ENCODE measurements at regions not wholly inside any gene's neighbourhood (a gene's known extent, or its start where the extent isn't known, plus 50 kb on each side); places are given as distances from the start of the nearest gene placed in this dataset.

DNA sequence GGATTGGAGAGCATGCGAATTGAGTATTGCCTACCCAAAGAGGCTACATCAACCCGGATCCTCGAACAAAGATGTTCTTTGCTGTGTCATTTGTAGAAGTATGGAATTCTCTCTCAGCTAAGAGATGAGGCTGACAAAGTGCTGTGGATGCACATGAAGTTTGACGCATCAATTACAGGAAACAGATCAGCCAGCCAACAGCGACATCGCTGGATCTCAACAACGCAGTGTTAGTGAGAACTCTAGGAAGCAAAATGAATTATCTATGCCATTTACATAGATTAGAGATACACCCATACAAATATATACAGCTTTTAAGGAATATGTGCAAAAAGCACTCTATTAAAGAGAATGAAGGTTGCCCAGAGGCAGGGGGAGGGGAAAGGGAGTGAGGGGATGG is 160.6 kb upstream of the RGMA start:
- intact Hi-C loops (cut with DNase I): no loop called here
- H3K27ac ChIP-seq: peak overlapping the region in 4 of 10 donors; percentile 23 to 56 (median 40)
- H3K4me3 ChIP-seq: no peak overlapping the region
- WGBS, 2 donors: 66% methylated on average over 7 of the region's 7 CpGs
- H3K4me1 ChIP-seq: peaks cover 0 to 47% (median 28%) of the 10 kb centered on the region in 9 donors
- DNase-seq (no peak), ATAC-seq (no peak)
- no peaks in the 10 kb centered on the region for H3K9me3 ChIP-seq
- TF ChIP-seq, protein P1, sequence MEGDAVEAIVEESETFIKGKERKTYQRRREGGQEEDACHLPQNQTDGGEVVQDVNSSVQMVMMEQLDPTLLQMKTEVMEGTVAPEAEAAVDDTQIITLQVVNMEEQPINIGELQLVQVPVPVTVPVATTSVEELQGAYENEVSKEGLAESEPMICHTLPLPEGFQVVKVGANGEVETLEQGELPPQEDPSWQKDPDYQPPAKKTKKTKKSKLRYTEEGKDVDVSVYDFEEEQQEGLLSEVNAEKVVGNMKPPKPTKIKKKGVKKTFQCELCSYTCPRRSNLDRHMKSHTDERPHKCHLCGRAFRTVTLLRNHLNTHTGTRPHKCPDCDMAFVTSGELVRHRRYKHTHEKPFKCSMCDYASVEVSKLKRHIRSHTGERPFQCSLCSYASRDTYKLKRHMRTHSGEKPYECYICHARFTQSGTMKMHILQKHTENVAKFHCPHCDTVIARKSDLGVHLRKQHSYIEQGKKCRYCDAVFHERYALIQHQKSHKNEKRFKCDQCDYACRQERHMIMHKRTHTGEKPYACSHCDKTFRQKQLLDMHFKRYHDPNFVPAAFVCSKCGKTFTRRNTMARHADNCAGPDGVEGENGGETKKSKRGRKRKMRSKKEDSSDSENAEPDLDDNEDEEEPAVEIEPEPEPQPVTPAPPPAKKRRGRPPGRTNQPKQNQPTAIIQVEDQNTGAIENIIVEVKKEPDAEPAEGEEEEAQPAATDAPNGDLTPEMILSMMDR (IDR thresholded peaks at IDR 0.05): no peak
- no peaks in the 10 kb centered on the region for H3K36me3 ChIP-seq
- peaks cover 0 to 2% (median 0%) of the 10 kb centered on the region in 7 donors for H3K27me3 ChIP-seq

DNA sequence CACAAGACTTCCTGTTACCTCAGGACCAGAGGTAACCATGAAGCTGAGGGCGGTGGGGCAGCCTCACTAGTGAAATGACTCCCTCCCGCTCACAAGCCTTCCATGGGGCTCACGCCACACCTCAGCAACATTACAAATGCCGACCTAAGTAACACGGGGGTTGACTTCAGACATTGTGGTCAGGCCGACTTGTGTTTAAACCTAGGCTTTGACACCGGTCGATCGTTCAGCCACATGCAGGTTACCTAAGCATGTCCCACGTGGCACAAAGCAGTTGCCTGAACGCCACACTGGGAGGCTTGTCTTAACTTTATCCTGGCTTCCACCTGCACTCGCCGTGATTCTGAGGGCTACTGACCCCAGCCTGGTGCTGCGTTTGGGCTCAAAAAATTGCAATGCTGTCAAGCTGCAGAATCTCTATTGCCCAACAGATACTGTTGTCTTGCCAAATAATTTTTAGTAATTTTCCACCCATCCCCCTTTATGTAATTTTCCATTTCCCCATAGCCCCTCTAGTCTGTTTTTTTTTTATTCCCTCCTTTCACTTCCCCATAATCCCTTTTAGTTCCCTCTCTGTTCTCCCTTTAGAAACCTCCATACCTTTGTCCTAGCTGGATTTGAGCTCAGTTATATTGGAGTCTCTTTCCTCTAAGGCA is 158.6 kb upstream of the RGMA start:
- 77 to 85% methylated on average over 14 of the region's 14 CpGs for WGBS, 2 donors
- no peaks in the 10 kb centered on the region for H3K36me3 ChIP-seq
- intact Hi-C loops (cut with DNase I): no loop called here
- H3K9me3 ChIP-seq: no peaks in the 10 kb centered on the region
- DNase-seq (no peak), ATAC-seq (peak in 2 of 8 donors; percentile 11 to 23)
- TF ChIP-seq, protein P1 (IDR thresholded peaks at IDR 0.05): no peak
- H3K27me3 ChIP-seq: peaks cover 0 to 2% (median 0%) of the 10 kb centered on the region in 7 donors
- H3K4me3 ChIP-seq: peak overlapping the region in 1 of 10 donors; percentile 7
- H3K27ac ChIP-seq: peak overlapping the region in 1 of 10 donors; percentile 45
- peaks cover 0 to 43% (median 23%) of the 10 kb centered on the region in 9 donors for H3K4me1 ChIP-seq

DNA sequence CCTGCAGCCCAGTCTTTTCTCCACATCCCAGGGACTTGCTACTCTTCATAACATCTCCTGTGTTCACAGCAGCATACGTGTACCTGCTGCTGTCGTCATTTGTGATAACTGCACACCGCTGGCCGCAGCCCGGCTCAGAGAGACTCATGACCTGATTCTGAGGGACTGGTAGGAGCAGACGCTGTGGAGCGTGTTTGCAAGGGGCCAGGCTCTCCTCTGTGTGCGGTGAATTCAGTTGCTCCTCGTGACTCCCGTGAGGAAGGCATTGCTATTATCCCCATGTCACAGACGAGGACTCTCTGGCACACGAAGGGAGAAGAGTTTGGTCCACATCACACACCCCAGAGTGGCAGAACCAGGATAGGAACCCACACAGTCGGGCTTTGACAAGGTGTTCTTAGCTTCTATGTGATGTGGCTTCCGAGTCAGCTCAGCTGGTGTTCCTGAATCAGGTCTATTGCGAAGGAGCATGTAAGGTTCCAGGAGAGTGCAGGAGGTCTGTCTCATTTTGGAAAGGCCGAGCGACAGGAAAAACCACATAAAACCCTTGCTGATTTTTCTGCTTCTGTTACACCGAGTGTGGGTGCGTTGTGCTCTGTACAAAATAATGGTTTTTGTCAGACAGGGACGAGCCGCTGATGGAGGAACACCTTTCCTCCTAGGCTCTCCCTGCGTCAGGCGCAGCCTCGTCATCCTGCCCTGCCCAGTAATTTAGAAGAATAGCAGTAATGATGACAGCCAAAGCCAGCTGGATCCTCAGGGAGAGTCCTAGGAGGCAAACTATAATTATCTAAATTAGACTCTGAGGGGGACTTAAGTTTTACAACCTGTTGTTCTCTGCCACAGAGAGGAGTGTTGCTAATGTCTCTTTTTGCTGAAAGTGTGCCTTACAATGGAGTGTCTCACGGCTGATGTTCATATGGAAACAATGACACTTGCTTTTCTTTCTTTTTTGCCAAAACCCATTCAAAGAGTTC is 157.5 kb upstream of the RGMA start:
- no peak for ATAC-seq
- no peaks in the 10 kb centered on the region for H3K9me3 ChIP-seq
- TF ChIP-seq, protein P1 (IDR thresholded peaks at IDR 0.05): no peak
- no peaks in the 10 kb centered on the region for H3K36me3 ChIP-seq
- intact Hi-C loops (cut with DNase I): no loop called here
- peaks cover 0 to 2% (median 0%) of the 10 kb centered on the region in 7 donors for H3K27me3 ChIP-seq
- no peak for DNase-seq
- 86 to 87% methylated on average over 25 of the region's 25 CpGs for WGBS, 2 donors
- H3K4me3 ChIP-seq: no peak overlapping the region
- H3K4me1 ChIP-seq: peaks cover 0 to 36% (median 17%) of the 10 kb centered on the region in 9 donors
- H3K27ac ChIP-seq: no peak overlapping the region

DNA sequence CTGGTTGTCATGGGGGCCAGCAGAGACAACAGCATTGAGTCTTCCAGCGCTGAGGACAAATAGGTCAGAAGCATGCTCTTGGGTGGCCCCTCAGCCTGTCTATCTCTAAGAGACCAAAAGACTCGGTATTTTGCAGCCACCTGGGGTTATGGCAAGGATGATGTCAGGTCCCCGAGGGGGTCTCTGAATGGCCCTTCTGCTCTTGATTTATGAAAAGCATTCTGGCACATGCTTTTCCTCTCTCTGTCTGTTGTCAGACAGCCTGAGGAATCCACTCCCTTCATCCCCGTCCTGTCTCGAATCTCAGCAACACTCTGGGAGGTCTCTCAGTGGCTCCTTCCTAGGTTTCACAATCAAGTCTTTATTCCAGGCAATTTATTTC is 156.6 kb upstream of the RGMA start:
- H3K27ac ChIP-seq: no peak overlapping the region
- no peak overlapping the region for H3K4me3 ChIP-seq
- TF ChIP-seq, protein P1 (IDR thresholded peaks at IDR 0.05): no peak
- H3K36me3 ChIP-seq: no peaks in the 10 kb centered on the region
- DNase-seq (no peak), ATAC-seq (peak in 1 of 8 donors; percentile 40)
- peaks cover 0 to 2% (median 0%) of the 10 kb centered on the region in 7 donors for H3K27me3 ChIP-seq
- 58 to 60% methylated on average over 5 of the region's 5 CpGs for WGBS, 2 donors
- H3K9me3 ChIP-seq: no peaks in the 10 kb centered on the region
- intact Hi-C loops (cut with DNase I): no loop called here
- H3K4me1 ChIP-seq: peaks cover 0 to 32% (median 11%) of the 10 kb centered on the region in 9 donors

Measured in heart right ventricle (tissue), 16 donors.